ENCODE measurements at regions not wholly inside any gene's neighbourhood (a gene's known extent, or its start where the extent isn't known, plus 50 kb on each side); places are given as distances from the start of the nearest gene placed in this dataset.
"Not testable (repeated sequence)": the region's sequence is repeated elsewhere in the genome, so short reads cannot be mapped to it uniquely, and the experiment has no call there.

DNA sequence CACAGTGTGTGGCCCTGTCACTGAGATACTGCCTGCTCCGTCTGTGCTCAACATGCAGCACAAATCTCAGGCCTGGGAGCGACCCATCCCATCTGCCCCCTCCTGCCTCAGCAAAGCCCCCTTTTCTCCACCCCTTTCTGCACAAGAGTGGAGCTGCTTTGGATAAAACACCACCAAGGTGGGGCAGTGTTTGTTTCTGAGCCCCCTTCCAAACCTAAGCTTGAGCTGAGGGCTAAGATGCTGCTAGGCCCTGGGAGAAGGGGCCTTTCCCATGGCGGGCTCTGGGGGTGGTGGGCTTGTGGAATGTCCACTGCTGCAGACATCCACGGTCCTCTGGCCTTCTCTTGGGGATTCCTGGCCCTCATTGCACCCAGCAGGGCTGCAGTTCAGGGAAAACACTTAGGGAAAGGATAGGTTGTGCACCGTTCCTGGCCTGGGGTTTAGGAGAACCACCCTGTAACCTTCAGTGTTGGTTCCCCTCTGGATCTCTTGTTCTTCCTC lies 594.1 kb downstream of the TBC1D22A start:
- DNase-seq: no peak

DNA sequence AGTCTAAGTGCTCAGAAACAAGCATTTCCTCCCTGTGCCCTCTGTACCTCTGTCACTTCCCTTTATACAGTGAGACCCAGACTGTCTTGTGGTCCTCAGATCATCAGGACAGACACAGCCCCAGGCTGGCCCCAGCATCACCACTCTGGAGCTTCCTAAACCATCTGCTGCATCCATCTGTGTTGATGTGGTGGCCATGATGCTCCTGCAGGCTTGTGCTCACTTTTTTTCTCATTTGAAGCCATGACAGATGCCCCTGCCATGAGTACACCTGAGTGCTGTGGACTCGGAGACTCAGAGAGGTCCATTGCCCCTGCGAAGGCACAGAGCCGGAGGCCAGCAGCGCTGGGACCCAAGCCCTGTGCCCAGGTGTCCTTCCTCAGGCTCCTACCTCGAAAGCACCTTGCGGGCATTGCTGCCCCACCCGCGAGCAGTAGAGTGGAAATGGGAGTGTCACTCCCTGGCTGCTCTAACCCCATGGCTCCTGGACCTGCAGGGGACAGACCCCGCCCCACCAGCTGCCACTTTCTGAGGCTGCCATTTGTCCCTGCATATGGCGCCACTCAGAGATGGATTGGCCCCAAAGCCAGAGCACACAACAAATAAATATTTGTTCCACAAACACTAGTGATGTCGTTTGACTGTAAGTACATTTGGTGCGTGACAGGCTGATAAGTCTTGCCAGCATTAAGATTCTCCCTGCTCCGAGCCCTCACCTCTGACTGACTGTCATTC lies 593.5 kb downstream of the TBC1D22A start:
- no peak for DNase-seq

GRCh38 chr22:47355388-47355725 lies 592.9 kb downstream of the TBC1D22A start:
- DNase-seq: no peak

DNA sequence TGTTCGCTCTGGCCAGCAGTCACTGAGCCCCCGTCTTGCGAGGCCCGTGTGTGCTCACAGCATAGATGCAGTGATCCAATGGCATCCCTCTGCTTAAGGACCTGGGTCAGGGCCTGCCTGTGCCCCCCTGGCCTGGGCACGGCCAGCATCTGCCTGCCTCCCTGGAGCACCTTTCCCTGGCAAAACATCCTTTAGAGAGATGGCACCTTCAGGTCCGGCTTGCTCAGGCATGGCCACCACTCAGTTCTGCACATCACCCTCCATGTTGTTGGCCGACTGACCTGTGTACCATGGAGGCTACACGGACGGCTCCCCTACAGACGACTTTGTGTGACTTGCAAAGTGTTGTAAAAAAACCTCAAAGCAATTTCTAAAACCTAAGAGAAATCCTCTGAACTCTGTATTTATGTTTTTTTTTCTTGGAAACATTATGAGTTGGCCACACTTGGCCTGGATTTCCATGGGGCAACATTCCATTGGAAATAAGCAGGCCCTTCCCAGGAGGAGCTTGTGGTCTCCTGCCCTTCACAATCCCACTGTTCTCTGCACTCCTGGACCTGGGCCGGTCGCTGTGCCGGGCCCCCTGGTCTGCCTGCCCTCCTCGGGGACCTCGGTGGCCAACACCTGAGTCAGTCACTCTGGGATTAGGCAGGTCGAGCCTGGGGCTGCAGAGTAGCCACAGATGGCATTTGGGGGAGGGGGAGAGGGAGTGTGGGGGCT lies 592.4 kb downstream of the TBC1D22A start:
- DNase-seq: no peak

DNA sequence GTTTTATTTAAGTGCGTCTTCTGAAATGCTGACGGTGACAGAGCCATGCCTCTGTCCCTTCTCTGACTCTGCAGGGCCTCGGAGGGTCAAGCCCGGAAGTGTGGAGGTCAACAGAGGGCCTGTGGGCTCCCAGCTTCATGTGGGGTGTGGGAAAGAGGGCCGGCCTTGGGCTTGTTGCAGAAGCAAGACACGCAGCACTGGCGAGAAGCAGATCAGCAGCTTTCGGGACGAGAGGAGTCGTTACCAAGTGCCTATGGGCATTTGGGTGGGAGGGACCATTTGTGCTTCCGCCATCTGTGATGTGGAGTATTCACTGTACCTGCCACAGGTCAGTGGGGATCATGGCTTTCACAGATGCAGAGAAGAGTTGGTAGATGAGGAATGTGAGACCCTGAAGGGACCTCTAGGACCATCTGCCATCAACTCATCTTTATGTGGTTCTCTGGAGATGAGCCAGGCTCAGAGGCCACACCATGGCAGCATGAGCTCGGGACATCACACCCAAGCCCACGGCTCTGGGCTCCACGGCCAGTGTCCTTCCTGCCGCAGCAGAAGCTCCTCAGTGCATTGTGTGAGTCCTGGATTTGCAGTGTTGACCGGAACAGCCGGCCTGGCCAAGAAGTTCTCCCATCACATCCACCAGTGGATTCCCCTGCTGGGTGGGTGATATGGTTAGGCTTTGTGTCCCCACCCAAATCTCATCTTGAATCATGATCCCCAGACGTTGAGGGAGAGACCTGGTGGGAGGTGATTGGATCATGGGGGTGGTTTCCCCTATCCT lies 590.7 kb downstream of the TBC1D22A start:
- no peak for DNase-seq

- no peak for DNase-seq
These were observed 589.6 kb downstream of the TBC1D22A start for GRCh38 chr22:47351836-47352579.

DNA sequence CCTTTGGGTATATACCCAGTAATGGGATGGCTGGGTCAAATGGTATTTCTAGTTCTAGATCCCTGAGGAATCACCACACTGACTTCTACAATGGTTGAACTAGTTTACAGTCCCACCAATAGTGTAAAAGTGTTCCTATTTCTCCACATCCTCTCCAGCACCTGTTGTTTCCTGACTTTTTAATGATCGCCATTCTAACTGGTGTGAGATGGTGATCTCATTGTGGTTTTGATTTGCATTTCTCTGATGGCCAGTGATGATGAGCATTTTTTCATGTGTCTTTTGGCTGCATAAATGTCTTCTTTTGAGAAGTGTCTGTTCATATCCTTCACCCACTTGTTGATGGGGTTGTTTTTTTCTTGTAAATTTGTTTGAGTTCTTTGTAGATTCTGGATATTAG lies 583.8 kb downstream of the TBC1D22A start:
- not testable (repeated sequence) for DNase-seq

DNA sequence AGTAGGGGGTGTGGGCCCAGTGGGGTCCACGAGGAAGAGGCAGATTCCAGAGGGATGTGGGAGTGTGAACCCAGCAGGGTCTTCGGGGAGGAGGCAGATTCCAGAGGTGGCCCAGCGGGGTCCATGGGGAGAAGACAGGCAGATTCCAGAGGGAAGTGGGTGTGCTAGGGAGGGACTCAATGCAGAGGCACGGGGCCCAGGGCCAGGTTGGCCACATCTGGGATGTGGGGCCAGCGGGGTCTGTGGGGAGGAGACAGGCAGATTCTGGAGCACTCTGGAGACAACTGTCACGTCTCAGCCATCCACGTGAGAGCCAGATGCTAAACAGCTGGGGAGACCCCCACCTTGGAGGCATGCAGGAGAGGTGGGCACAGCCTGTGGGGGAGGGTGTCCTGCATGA lies 582.6 kb downstream of the TBC1D22A start:
- DNase-seq: no peak

DNA sequence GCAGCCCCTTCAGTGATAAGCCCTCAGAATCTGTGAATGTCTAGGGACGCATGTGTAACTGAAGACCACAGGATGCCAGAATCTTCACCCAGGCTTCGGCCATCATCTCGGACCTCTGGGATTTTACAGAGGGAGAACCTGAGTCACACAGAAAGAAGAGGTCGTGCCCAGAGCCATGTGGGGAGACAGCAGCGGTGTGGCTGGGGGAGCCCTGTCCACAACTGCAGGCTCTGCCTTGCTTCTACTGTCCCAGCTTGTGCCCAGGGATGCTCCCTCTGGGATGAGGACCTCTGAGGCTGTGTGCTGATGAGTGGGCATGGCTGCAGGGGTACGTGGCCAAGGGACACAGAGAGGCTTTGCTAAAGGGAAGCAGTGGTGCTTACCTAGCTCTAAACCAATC lies 582.0 kb downstream of the TBC1D22A start:
- no peak for DNase-seq

GRCh38 chr22:47343611-47344010 lies 581.2 kb downstream of the TBC1D22A start:
- DNase-seq: no peak

- DNase-seq: no peak
These were observed 580.0 kb downstream of the TBC1D22A start for GRCh38 chr22:47342446-47342845.

DNA sequence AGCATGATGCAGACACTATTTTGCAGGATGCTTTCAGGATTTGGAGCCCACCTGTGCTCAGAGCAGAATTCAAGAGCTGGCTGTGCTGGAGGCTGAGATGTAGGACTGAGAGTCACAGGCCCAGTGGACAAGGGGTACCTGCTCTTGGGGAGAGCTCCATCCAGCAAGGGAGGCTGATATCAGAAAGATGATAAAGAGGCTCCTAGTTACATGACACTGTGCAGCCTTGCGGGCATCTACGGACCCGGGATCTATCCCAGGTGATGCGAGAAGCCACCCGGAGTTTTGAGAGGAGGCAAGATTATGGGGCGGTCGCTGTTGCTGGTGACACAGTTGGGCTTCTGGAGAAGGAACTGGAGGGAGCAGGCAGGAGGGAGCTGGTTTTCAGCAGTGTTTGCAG lies 579.0 kb downstream of the TBC1D22A start:
- no peak for DNase-seq

- no peak for DNase-seq
These were observed 578.5 kb downstream of the TBC1D22A start for GRCh38 chr22:47340851-47341436.

- DNase-seq: no peak
These were observed 574.7 kb downstream of the TBC1D22A start for GRCh38 chr22:47337161-47337621.

GRCh38 chr22:47335958-47336357 lies 573.5 kb downstream of the TBC1D22A start:
- no peak for DNase-seq

- DNase-seq: no peak
These were observed 573.0 kb downstream of the TBC1D22A start for GRCh38 chr22:47335460-47335859.

- no peak for DNase-seq
These were observed 572.2 kb downstream of the TBC1D22A start for GRCh38 chr22:47334601-47335000.

DNA sequence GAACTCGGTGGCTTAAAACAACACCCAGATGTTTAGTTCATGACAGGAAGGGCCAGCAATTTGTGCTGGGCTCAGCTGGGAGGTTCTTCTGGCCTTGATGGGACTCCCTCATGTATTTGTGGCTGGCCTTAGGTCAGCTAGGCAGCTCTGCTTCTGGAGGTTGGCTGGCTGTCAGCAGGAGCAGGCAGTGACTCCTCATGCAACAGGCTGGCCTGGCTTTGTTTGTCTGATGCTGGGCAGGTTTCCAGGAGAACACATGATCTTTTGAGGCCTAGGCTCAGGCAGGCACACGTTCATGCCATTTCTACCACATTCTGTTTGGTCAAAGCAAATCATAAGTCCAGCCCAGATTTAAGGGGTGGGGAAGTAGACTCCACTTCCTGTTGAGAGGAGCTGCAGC lies 571.2 kb downstream of the TBC1D22A start:
- DNase-seq: no peak

DNA sequence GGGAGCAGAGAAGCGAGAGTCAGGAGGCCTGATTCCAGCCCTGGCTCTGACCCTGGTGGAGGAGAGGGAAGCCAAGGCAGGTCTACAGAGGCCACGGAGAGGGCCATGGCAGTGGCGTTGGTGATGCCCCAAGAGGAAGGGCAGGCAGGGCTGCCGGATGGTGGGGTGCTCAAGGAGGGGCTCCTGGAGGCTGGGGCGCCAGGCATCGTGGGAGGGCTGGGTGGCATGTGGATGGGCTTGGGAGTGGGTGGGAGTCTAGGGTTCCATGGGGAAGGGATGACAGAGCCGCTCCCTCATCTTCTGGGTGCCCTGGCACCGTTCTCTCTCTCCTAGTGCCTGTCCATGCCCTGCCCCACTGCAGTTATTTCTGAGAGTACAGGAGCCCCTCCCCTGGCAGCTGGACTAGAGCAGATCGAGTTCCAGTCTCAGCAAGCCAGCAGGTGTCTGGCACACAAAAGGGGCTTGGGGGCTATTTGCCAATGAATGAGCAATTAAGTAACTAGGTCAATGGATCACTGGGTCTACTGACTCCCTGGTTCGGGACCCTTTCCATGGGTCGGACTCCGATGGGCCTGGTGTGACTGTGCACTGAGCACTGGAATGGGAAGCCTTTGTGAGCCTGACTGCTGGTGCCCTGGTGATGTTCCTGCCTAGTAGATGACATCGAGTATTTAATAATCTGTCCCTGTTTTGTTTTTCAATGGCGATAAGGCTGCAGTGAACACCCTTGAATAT lies 570.0 kb downstream of the TBC1D22A start:
- DNase-seq: no peak

- DNase-seq: no peak
These were observed 569.3 kb downstream of the TBC1D22A start for GRCh38 chr22:47331750-47332149.

Data from activated CD4-positive, alpha-beta T cell treated with anti-CD3 and anti-CD28 coated beads for 1 hour (primary cell).